GM12878 (cell line): ENCODE measurements at regions not wholly inside any gene's neighbourhood (a gene's known extent, or its start where the extent isn't known, plus 50 kb on each side); places are given as distances from the start of the nearest gene placed in this dataset.

Experiments used
- ATAC-seq: fragments of 200-7000 bp; cut with Tn5 transposase; 3 replicates; pipeline ENCODE4 v1.9.1; 2020; ENCODE audit warnings: mild to moderate bottlenecking, moderate library complexity
- BruUV-seq: library from RNA; stranded (reverse); fragments of 400-500 nt; replicated peaks from 2 replicates; lab custom pipeline; 2021; lab: Mats Ljungman, UMichigan
- CTCF ChIA-PET: fragments of 300-600 bp; sonication (Branson Sonifier 250); formaldehyde crosslinking; extraction: SDS; loops from one replicate; lab custom pipeline; 2021; ENCODE audit warnings: inconsistent platforms; lab: Yijun Ruan, JAX
- POLR2A ChIA-PET: fragments of 350-600 bp; formaldehyde crosslinking; extraction: SDS; loops from one replicate; lab custom pipeline; 2021; ENCODE audit warnings: inconsistent platforms; lab: Charles Lee
- RAD21 ChIA-PET: fragments of 300-600 bp; sonication (Branson Sonifier 250); formaldehyde crosslinking; loops from one replicate; lab custom pipeline; 2023; ENCODE audit warnings: antibody characterized with exemption; ENCODE audit not compliant: unreplicated experiment; lab: Charles Lee
- SMC1A ChIA-PET: fragments of 300-600 bp; sonication (Branson Sonifier 250); formaldehyde crosslinking; loops from one replicate; lab custom pipeline; 2023; ENCODE audit not compliant: unreplicated experiment, uncharacterized antibody; lab: Charles Lee
- DNase-seq: peaks from one replicate; pipeline ENCODE4 v3.0.0-alpha.2; 2011; ENCODE audit warnings: low read depth, low spot score
- FAIRE-seq: peaks from 3 replicates; lab custom pipeline; 2011; peaks lifted over from hg19 to GRCh38; lab: Jason Lieb, UNC
- H2AFZ ChIP-seq: 2 replicates; pipeline ENCODE4 v1.6.0; 2011; ENCODE audit warnings: low read depth, low read length, control low read depth; ENCODE audit not compliant: control insufficient read depth
- H3K27ac ChIP-seq: 2 replicates; pipeline ENCODE4 v1.5.1; 2011; ENCODE audit warnings: control low read depth; ENCODE audit not compliant: control insufficient read depth, insufficient read depth
- H3K27me3 ChIP-seq, 2 experiments: replicated peaks in 1 of 2; 2 replicates each; pipeline versions ENCODE4 v1.6.0 to v1.6.1; 2011; ENCODE audit warnings: low read length in 1 of 2; ENCODE audit not compliant: control insufficient read depth in 2 of 2, insufficient read depth in 2 of 2
- H3K36me3 ChIP-seq, 2 experiments: 2 replicates each; pipeline ENCODE4 v1.5.1; 2011; ENCODE audit warnings: low read length in 1 of 2; ENCODE audit not compliant: control insufficient read depth in 2 of 2, insufficient read depth in 2 of 2
- H3K4me1 ChIP-seq: 2 replicates; pipeline ENCODE4 v1.6.1; 2011; ENCODE audit warnings: mild to moderate bottlenecking, low read length, moderate library complexity, mixed read lengths; ENCODE audit not compliant: control insufficient read depth, insufficient read depth
- H3K4me2 ChIP-seq: 2 replicates; pipeline ENCODE4 v1.6.0; 2011; ENCODE audit warnings: control low read depth; ENCODE audit not compliant: control insufficient read depth, insufficient read depth
- H3K4me3 ChIP-seq: fragments of 200-600 bp; sonication (generic); 2 replicates; pipeline ENCODE4 v1.5.1; 2016
- H3K79me2 ChIP-seq: 2 replicates; pipeline ENCODE4 v1.6.0; 2011; ENCODE audit warnings: low read length; ENCODE audit not compliant: control insufficient read depth, insufficient read depth
- H3K9ac ChIP-seq: 2 replicates; pipeline ENCODE4 v1.8.0; 2011; ENCODE audit warnings: low read length, control low read depth, mixed read lengths; ENCODE audit not compliant: control insufficient read depth, insufficient read depth
- H3K9me3 ChIP-seq: replicated peaks from 3 replicates; pipeline ENCODE4 v1.5.1; 2011; ENCODE audit warnings: mild to moderate bottlenecking, low read length; ENCODE audit not compliant: control insufficient read depth, insufficient read depth
- H4K20me1 ChIP-seq: 2 replicates; pipeline ENCODE4 v1.6.0; 2011; ENCODE audit not compliant: control insufficient read depth, insufficient read depth
- ASH2L ChIP-seq: fragments of 300-600, 200-600 bp; sonication (generic); IDR thresholded peaks from 2 replicates; pipeline ENCODE4 v1.6.1; 2017; ENCODE audit warnings: low read depth, mild to moderate bottlenecking, borderline replicate concordance
- BCL11A ChIP-seq: IDR thresholded peaks from 2 replicates; pipeline ENCODE4 v1.6.1; 2011; ENCODE audit warnings: low read depth, low read length
- CHD1 ChIP-seq: IDR thresholded peaks from 2 replicates; pipeline ENCODE4 v1.6.1; 2012; ENCODE audit warnings: low read depth, low read length, improper control_type of control experiment
- KLF5 ChIP-seq: fragments of 450-650 bp; IDR thresholded peaks from 2 replicates; pipeline ENCODE4 v1.6.1; 2014; ENCODE audit warnings: mild to moderate bottlenecking; ENCODE audit not compliant: partially characterized antibody
- SP1 ChIP-seq: IDR thresholded peaks from one replicate; pipeline ENCODE4 v1.6.1; 2011; ENCODE audit warnings: low read depth, low read length
- ZSCAN29 ChIP-seq: fragments of 450-650 bp; IDR thresholded peaks from 2 replicates; pipeline ENCODE4 v1.6.1; 2017; ENCODE audit warnings: mild to moderate bottlenecking, moderate library complexity
- WGBS: methylation state at CpG from one replicate; pipeline ENCODE4 v1.1.6; 2016; ENCODE audit warnings: low lambda C conversion rate; ENCODE audit not compliant: insufficient replicate concordance, insufficient coverage; ENCODE audit errors: missing lambda C conversion rate; 5-methylcytosine and 5-hydroxymethylcytosine counted together
- in situ Hi-C: fragments of 300-500 bp; cut with MboI; formaldehyde crosslinking; loops from 9 replicates; pipeline ENCODE4 v1.14.3; 2018; ENCODE audit warnings: mixed read lengths
- intact Hi-C: fragments of 100-400 bp; cut with micrococcal nuclease; formaldehyde crosslinking; loops from one replicate; pipeline ENCODE4 v1.14.2; 2022; ENCODE audit not compliant: unreplicated experiment
- TF ChIP-seq, protein P1 (sequence below): fragments of 450-650 bp; IDR thresholded peaks from 2 replicates; pipeline ENCODE4 v1.6.1; 2018; ENCODE audit warnings: borderline replicate concordance, mild to moderate bottlenecking; ENCODE audit not compliant: partially characterized antibody

- TF ChIP-seq, protein P1, sequence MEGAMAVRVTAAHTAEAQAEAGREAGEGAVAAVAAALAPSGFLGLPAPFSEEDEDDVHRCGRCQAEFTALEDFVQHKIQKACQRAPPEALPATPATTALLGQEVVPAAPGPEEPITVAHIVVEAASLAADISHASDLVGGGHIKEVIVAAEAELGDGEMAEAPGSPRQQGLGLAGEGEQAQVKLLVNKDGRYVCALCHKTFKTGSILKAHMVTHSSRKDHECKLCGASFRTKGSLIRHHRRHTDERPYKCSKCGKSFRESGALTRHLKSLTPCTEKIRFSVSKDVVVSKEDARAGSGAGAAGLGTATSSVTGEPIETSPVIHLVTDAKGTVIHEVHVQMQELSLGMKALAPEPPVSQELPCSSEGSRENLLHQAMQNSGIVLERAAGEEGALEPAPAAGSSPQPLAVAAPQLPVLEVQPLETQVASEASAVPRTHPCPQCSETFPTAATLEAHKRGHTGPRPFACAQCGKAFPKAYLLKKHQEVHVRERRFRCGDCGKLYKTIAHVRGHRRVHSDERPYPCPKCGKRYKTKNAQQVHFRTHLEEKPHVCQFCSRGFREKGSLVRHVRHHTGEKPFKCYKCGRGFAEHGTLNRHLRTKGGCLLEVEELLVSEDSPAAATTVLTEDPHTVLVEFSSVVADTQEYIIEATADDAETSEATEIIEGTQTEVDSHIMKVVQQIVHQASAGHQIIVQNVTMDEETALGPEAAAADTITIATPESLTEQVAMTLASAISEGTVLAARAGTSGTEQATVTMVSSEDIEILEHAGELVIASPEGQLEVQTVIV, result no peak
- TF ChIP-seq BCL11A, result no peak
- TF ChIP-seq CHD1, result no peak
- no peak for TF ChIP-seq ZSCAN29
- no peak for TF ChIP-seq ASH2L
- no peak for TF ChIP-seq SP1
- no peak for TF ChIP-seq KLF5
- Histone ChIP-seq H3K9ac (no peak overlapping the region), H3K36me3 (no peaks in the 10 kb centered on the region), H3K9me3 (no peaks in the 10 kb centered on the region), H3K4me1 (no peaks in the 10 kb centered on the region), H3K4me3 (no peak overlapping the region), H3K79me2 (no peaks in the 10 kb centered on the region), H3K27me3 (no peaks in the 10 kb centered on the region), H3K4me2 (no peak overlapping the region), H2AFZ (no peak overlapping the region), H3K27ac (no peak overlapping the region), H4K20me1 (no peaks in the 10 kb centered on the region)
- DNase-seq, result no peak
- intact Hi-C loops, result no loop called here
- POLR2A ChIA-PET, result no interaction called here
- 0% methylated on average over 3 of the region's 3 CpGs for WGBS
- SMC1A ChIA-PET, result interaction anchor here (1.5 kb wide), 1 partner anchor 8 kb away, joined by 4 read pairs; no protein-coding TSS in a partner anchor
- no TSS peak for BruUV-seq
- FAIRE-seq, result no peak
- no peak for ATAC-seq
- CTCF ChIA-PET, result interaction anchor here (0.8 kb wide), 1 partner anchor 59 kb away, joined by 3 read pairs; no protein-coding TSS in a partner anchor
- in situ Hi-C loops, result no loop called here
- RAD21 ChIA-PET, result no interaction called here
Observed at GRCh38 chr2:211113334-211114175, 557.2 kb downstream of the CPS1 start.
